Activated naive CD4-positive, alpha-beta T cell treated with Interleukin-2 at 50 U/mL for 16 hours (primary cell): ENCODE measurements at regions not wholly inside any gene's neighbourhood (a gene's known extent, or its start where the extent isn't known, plus 50 kb on each side); places are given as distances from the start of the nearest gene placed in this dataset.

Experiments used
- DNase-seq: peaks from one replicate; pipeline ENCODE4 v3.0.0-alpha.2; 2020

GRCh38 chr10:31635415-31636065 is 293.1 kb downstream of the ARHGAP12 start:
- DNase-seq: no peak

- DNase-seq: no peak
These were observed 293.6 kb downstream of the ARHGAP12 start for GRCh38 chr10:31635009-31635408.

DNA sequence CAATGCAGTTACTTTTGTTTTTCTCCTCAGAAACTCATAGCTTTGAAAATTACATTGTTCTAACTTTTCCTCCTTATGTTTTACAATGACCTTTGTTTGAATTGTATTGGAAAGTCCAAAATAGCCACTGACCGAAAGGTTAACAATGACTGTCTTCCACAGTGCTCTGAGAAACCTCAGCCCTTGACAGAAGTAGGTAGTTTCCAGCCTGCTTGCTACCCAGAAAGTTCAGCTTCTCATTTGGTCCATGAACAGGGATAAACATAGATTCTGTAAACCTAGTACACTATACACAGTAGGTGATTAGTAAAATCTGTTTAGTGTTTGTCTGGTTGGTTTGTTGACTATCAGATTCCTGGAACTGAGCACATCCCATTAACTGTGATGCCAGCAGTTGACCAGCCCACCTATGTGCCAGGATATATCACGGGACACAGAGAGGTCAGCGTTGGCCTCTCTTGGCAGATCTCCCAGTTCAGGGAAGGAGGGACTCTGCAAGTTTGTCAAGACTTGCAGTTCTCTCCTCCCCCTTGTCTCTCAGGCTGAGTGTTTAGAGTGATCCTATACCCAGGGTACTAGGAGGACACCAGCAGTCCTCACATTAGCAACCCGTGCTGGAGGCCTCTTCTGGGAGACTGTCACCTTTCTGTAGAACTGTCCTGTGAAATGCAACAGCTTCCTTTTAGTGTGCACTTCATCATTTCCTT is 297.6 kb downstream of the ARHGAP12 start:
- DNase-seq: no peak

DNA sequence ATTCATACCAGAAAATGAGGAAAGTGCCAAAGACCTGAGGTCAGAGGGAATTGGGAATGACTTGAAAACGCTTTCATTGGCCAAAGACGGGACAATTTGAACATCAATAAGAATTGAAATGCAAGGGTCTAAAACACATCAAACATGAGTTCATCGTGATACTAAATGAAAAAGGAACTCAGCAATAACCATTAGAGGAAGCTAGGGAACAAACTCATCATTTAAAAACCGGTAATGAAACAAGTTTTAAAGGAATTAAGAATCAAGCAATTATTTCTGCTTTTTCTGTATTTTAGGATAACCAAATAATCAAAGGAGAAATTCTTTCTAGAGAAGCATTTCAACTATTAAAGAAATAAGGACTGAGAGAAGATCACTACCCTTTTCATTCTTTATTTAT is 303.1 kb downstream of the ARHGAP12 start:
- DNase-seq: no peak

GRCh38 chr10:31624611-31625010 is 304.0 kb downstream of the ARHGAP12 start:
- DNase-seq: no peak

DNA sequence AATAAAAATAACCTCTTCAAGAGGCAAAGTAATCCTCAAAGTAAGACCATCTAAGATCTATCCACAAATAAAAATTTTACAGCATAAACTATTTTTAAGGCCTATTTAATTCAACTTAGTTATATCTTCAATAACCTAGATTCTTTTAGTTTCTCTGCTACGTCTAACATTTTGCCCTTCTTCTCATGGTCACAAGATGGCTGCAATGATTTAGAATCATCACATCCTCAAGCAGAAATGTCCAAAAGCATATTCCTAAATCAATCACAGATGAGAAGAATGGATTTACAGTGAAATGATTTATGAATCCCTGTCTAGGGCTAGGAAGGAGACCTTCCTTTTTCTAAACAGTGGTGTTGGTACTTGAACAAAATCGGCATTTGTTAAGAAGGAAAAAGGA is 304.7 kb downstream of the ARHGAP12 start:
- no peak for DNase-seq

- no peak for DNase-seq
These were observed 304.4 kb downstream of the ZEB1 start for GRCh38 chr10:31623466-31623865.

- no peak for DNase-seq
These were observed 304.0 kb downstream of the ZEB1 start for GRCh38 chr10:31622978-31623377.

DNA sequence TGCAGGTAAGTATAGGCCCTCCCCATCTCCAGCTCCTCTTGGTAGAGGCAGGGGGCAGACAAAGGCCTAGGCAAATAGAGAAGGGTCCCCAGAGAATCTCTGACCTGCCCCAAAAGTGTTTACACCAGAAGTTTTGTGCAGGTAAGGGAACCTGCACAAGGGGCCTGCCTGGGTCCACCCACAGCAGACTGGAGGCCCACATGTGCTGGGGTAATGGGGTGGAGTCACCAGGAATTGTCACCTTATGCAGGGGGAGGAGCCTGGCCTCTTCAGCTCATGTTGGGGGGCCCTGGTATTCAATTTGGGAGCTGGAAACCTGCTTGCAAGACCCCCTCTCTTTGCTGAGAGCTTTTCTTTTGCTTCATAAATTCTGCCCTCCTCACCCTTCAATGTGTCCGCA is 302.7 kb downstream of the ZEB1 start:
- no peak for DNase-seq

- DNase-seq: no peak
These were observed 301.5 kb downstream of the ZEB1 start for GRCh38 chr10:31620226-31621151.

- DNase-seq: no peak
These were observed 300.6 kb downstream of the ZEB1 start for GRCh38 chr10:31619531-31620061.

DNA sequence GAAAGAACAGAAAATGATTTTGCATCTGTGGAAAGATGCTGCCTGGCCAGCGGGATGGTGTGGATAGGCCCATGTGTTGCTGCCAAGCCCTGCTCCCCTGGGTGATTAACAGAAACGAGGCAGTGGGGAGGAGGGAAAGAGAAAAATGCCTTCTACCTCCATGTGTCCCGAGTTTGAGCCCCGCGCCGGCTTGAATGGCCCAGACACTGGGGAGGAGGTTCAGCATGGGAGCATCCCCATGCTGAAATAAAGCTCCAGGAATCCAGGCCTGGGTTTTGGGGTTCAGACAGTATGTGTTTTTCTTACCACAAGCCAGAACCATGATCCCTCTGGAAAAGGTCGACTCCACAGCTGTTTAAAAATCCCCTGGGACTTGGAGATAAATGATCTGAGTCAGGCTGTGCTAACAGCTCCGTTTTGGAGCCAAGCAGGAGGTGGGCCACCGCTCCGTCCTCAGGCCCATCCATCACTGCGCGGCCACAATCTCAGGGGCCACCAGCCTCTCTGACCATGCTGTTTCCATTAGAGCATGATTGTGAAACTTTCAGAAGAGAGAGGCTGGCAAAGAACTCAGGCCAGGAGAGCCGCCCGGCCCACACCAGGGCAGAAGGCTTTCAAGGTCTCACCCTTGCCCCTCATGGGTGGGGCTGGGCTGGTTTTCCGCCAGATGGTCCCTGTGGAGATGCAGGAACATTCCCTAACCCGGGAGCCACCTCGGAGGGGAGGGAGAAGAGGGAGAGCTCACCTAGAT is 299.7 kb downstream of the ZEB1 start:
- no peak for DNase-seq

- no peak for DNase-seq
These were observed 298.7 kb downstream of the ZEB1 start for GRCh38 chr10:31617757-31618156.

DNA sequence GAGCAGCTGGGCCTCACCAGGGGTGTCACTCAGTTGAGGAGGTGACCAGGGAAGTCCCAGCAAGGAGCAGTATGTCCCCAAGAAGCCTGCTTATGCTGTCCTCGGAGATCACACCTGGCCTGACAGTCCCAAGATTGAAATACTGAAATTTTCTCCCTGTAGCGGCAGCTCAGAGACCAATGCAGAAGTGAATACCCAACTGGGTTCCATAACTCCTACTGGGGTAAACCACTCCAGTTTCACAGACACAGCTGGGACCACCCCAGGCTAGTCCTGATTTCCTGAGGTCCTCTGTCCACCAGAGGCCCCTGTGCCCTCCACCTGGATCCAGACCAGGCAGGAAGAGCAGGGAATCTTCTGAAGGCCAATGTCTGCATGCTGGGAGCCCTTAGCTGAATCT is 298.1 kb downstream of the ZEB1 start:
- no peak for DNase-seq

DNA sequence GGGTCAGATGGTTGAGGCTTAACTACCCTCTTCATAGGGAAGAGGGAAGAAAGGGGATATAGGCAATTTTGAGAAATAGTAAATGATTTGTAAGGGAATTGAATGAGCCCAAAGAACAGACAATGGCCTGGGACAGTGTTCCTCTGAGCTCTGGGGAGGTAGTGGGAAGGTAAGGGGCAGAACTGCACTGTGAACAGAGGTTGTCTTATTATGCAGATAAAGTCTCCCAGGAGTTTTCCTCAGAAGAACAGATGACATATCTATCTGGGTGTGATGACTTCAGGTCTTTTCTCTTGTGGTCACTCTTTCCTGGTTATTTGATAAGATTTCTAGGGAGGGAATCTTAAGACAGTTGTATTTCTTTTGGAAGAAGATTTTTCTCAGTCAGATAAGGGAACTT is 296.1 kb downstream of the ZEB1 start:
- DNase-seq: no peak

DNA sequence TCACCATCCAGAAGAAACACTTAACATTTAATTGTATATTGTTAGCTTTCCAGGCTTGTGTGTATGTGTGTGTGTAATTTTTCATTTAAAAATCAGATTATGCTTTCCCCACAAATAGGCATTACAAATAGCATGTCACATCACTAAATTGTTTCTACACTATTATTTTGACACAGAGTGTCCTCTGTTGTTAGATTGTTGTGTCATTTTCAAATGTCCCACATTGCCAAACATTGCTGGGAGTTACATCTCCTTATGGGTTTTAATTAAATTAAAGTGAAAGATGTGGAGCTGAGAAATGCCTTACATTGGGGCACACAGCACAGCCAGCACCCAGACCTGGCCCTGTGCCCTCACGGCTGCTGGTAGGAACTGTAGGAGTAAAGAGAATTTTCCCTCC is 295.6 kb downstream of the ZEB1 start:
- no peak for DNase-seq

GRCh38 chr10:31612082-31612481 is 293.1 kb downstream of the ZEB1 start:
- DNase-seq: no peak

- DNase-seq: no peak
These were observed 292.1 kb downstream of the ZEB1 start for GRCh38 chr10:31611161-31611560.

- DNase-seq: no peak
These were observed 288.5 kb downstream of the ZEB1 start for GRCh38 chr10:31607481-31607880.

- DNase-seq: no peak
These were observed 287.8 kb downstream of the ZEB1 start for GRCh38 chr10:31606841-31607240.

GRCh38 chr10:31605861-31606525 is 287.0 kb downstream of the ZEB1 start:
- no peak for DNase-seq

- no peak for DNase-seq
These were observed 286.4 kb downstream of the ZEB1 start for GRCh38 chr10:31605426-31605825.
